VCaP (cell line): ENCODE measurements at regions not wholly inside any gene's neighbourhood (a gene's known extent, or its start where the extent isn't known, plus 50 kb on each side); places are given as distances from the start of the nearest gene placed in this dataset.

Source experiments
- H3K27ac ChIP-seq: fragments of 450-650 bp; 2 replicates; pipeline ENCODE4 v1.5.1; 2017
- CTCF ChIP-seq: fragments of 450-650 bp; conservative IDR thresholded peaks from 2 replicates; pipeline ENCODE4 v1.5.1; 2017; ENCODE audit warnings: mild to moderate bottlenecking, moderate library complexity

DNA sequence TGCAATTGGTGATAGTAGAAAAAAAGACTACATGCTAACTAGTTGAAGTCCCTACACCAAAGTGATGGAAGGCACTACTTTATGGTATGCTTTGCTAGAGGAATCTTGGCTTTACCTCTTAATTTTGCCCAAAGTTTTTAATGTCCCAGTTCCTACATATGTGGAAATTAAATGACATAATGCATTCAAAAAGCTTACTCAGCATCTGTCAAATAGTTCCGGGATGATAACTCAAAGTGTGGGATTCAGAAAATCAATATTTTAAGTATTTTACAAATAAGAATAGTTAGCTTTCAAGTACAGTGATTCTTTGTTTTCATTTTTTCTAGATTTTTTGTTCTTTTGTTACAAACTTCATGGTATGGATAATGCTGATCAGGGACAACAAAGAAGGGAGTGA lies 211.6 kb downstream of the PCDH20 start:
- no peak for TF ChIP-seq CTCF
- no peak overlapping the region for H3K27ac ChIP-seq

- TF ChIP-seq CTCF, result no peak
- H3K27ac ChIP-seq, result no peak overlapping the region
These were observed 213.6 kb downstream of the PCDH20 start for GRCh38 chr13:61202042-61202441.

- TF ChIP-seq CTCF, result no peak
- H3K27ac ChIP-seq, result no peak overlapping the region
These were observed 222.8 kb downstream of the PCDH20 start for GRCh38 chr13:61192826-61193225.

GRCh38 chr13:61188057-61188456 lies 227.6 kb downstream of the PCDH20 start:
- TF ChIP-seq CTCF, result no peak
- no peak overlapping the region for H3K27ac ChIP-seq

GRCh38 chr13:61187471-61187870 lies 228.2 kb downstream of the PCDH20 start:
- TF ChIP-seq CTCF, result no peak
- H3K27ac ChIP-seq, result no peak overlapping the region

GRCh38 chr13:61183670-61184069 lies 232.0 kb downstream of the PCDH20 start:
- H3K27ac ChIP-seq, result no peak overlapping the region
- TF ChIP-seq CTCF, result no peak

GRCh38 chr13:61180234-61180633 lies 235.4 kb downstream of the PCDH20 start:
- TF ChIP-seq CTCF, result no peak
- no peak overlapping the region for H3K27ac ChIP-seq

GRCh38 chr13:61179741-61180140 lies 235.9 kb downstream of the PCDH20 start:
- no peak for TF ChIP-seq CTCF
- H3K27ac ChIP-seq, result no peak overlapping the region
